ENCODE measurements at regions not wholly inside any gene's neighbourhood (a gene's known extent, or its start where the extent isn't known, plus 50 kb on each side); places are given as distances from the start of the nearest gene placed in this dataset.
A peak's percentile ranks its signal among the peaks of the same experiment; 100 is the strongest.

DNA sequence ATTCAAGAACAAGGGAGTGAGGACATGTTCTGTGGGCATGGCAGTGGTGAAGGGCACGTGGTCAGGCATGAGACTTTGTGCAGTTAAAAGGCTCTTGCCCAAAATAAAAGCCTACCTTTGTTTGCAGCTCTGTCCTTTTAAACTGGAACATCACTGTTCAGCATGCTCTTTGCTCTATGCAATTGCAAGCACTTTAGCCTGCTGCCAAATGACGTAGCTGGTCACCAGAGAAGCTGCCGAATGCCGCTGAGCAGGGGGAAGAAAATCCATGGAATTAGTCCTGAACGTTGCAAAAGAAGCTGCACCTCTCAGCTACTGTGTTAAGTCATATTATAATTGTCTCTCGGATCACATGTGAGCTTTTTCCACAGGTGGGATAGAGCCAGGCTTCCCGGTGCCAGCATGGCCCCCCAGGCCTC, 176.3 kb upstream of the DIO2 start:
- peak; percentile 42 to 53 for DNase-seq
- no peaks in the 10 kb centered on the region for H3K27me3 ChIP-seq

DNA sequence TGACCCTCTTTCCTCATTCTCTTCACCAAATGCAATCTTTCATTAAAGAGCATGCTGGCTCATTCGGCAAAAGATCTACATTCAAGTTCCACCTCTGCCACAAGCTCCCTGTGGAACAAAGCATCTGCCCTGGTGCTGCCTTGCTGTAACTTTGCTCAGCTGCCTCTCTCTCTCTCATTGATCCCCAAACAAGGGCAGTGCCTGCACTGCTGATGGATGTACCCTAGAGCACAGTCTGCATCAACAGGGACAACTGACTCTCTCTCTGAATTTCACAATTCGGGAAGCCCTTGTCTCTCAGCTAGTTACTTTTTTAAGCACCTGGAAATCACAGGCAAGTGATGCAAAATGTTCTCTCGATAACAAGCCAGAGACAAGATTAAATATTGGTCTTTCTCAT, 174.0 kb upstream of the DIO2 start:
- intact Hi-C loops (cut with DNase I; ENCODE audit: low total_unique reads) = no loop called here
- no peaks in the 10 kb centered on the region for H3K9me3 ChIP-seq
- peak; percentile 37 to 60 for ATAC-seq
- peak; percentile 17 to 42 for TF ChIP-seq POLR2A (IDR thresholded peaks at IDR 0.05)
- TF ChIP-seq, protein P1, sequence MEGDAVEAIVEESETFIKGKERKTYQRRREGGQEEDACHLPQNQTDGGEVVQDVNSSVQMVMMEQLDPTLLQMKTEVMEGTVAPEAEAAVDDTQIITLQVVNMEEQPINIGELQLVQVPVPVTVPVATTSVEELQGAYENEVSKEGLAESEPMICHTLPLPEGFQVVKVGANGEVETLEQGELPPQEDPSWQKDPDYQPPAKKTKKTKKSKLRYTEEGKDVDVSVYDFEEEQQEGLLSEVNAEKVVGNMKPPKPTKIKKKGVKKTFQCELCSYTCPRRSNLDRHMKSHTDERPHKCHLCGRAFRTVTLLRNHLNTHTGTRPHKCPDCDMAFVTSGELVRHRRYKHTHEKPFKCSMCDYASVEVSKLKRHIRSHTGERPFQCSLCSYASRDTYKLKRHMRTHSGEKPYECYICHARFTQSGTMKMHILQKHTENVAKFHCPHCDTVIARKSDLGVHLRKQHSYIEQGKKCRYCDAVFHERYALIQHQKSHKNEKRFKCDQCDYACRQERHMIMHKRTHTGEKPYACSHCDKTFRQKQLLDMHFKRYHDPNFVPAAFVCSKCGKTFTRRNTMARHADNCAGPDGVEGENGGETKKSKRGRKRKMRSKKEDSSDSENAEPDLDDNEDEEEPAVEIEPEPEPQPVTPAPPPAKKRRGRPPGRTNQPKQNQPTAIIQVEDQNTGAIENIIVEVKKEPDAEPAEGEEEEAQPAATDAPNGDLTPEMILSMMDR (IDR thresholded peaks at IDR 0.05 in 4 of 5, conservative IDR thresholded peaks at IDR 0.05 in 1 of 5) = no peak
- H3K36me3 ChIP-seq = no peaks in the 10 kb centered on the region
- no peak overlapping the region for H3K4me3 ChIP-seq
- no peaks in the 10 kb centered on the region for H3K27me3 ChIP-seq
- peaks cover 0 to 32% of the 10 kb centered on the region in 2 donors for H3K4me1 ChIP-seq
- in situ Hi-C loops (cut with MboI; ENCODE audit: low sequenced_read_pairs in 4 of 4) = no loop called here
- peak overlapping the region in 3 of 4 donors; percentile 61 to 81 (median 69) for H3K27ac ChIP-seq
- peak; percentile 40 to 55 for DNase-seq

More for the DNA sequence above, 176.3 kb upstream of the DIO2 start:
- H3K4me1 ChIP-seq = peaks cover 0 to 25% of the 10 kb centered on the region in 2 donors
- TF ChIP-seq, protein P1 (IDR thresholded peaks at IDR 0.05 in 4 of 5, conservative IDR thresholded peaks at IDR 0.05 in 1 of 5) = no peak
- no peak for TF ChIP-seq POLR2A (IDR thresholded peaks at IDR 0.05)
- in situ Hi-C loops (cut with MboI; ENCODE audit: low sequenced_read_pairs in 4 of 4) (no loop called here), intact Hi-C loops (cut with DNase I; ENCODE audit: low total_unique reads) (no loop called here)
- H3K9me3 ChIP-seq = no peaks in the 10 kb centered on the region
- no peak overlapping the region for H3K4me3 ChIP-seq
- ATAC-seq = peak; percentile 69 to 72
- H3K36me3 ChIP-seq = no peaks in the 10 kb centered on the region
- H3K27ac ChIP-seq = peak overlapping the region; percentile 40 to 81 (median 65)

DNA sequence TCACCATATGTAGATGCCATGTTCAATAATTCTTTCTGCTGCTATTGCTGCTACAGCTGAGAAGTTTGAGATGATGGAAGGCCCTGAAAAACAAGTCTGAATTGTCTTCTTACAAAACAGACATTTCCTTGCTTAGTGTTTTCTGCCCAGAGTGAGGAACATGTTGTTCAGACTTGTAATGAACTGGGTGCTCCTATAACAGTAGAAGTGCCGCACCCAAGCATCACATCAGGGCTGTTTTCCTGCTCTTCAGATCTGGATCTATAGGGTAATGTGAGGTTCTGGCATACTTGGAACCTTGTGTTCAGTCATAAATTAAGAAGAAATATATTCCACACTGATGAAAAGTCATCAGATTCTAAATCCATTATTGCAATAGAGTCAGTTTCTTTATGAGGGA, 171.9 kb upstream of the DIO2 start:
- H3K36me3 ChIP-seq = no peaks in the 10 kb centered on the region
- no peaks in the 10 kb centered on the region for H3K9me3 ChIP-seq
- no peaks in the 10 kb centered on the region for H3K27me3 ChIP-seq
- peaks cover 0 to 29% of the 10 kb centered on the region in 2 donors for H3K4me1 ChIP-seq
- TF ChIP-seq POLR2A (IDR thresholded peaks at IDR 0.05) = no peak
- TF ChIP-seq, protein P1 (IDR thresholded peaks at IDR 0.05 in 4 of 5, conservative IDR thresholded peaks at IDR 0.05 in 1 of 5) = no peak
- intact Hi-C loops (cut with DNase I; ENCODE audit: low total_unique reads) (no loop called here), in situ Hi-C loops (cut with MboI; ENCODE audit: low sequenced_read_pairs in 4 of 4) (no loop called here)
- H3K27ac ChIP-seq = peak overlapping the region in 3 of 4 donors; percentile 56 to 81 (median 60)
- H3K4me3 ChIP-seq = no peak overlapping the region
- no peak for ATAC-seq
- no peak for DNase-seq

DNA sequence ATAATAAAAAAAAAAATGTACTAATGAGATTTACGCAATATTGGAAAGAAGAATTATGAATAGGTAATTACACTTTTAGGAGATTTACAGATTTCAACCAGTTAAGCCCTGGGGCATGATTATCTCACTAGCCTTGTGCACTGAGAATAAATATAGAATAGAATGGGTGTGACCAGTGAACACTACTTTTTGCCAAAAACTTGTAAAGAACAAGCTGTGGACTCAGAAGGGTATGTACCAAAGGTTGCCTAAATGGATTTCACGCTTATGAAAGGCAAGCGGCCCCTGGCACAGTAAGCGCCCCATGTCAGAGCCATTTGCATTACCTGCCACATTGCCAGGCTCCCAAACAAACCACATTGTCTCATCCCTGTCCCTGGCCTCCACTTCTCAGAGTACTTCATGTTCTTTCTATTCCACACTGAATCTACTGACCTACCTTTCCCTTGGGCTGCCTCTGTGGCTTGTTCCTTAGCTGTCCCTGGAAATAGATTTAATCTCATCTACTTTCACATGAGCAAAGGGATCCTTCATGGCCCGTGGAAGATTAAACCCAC, 170.6 kb upstream of the DIO2 start:
- no peaks in the 10 kb centered on the region for H3K36me3 ChIP-seq
- TF ChIP-seq, protein P1 (IDR thresholded peaks at IDR 0.05 in 4 of 5, conservative IDR thresholded peaks at IDR 0.05 in 1 of 5) = no peak
- TF ChIP-seq POLR2A (IDR thresholded peaks at IDR 0.05) = no peak
- in situ Hi-C loops (cut with MboI; ENCODE audit: low sequenced_read_pairs in 4 of 4) (no loop called here), intact Hi-C loops (cut with DNase I; ENCODE audit: low total_unique reads) (no loop called here)
- ATAC-seq = peak; percentile 79 to 83
- no peak overlapping the region for H3K4me3 ChIP-seq
- no peaks in the 10 kb centered on the region for H3K9me3 ChIP-seq
- H3K27ac ChIP-seq = peak overlapping the region in 3 of 4 donors; percentile 56 to 81 (median 60)
- DNase-seq = peak; percentile 62 to 72
- H3K27me3 ChIP-seq = no peaks in the 10 kb centered on the region
- H3K4me1 ChIP-seq = peaks cover 0 to 20% of the 10 kb centered on the region in 2 donors

DNA sequence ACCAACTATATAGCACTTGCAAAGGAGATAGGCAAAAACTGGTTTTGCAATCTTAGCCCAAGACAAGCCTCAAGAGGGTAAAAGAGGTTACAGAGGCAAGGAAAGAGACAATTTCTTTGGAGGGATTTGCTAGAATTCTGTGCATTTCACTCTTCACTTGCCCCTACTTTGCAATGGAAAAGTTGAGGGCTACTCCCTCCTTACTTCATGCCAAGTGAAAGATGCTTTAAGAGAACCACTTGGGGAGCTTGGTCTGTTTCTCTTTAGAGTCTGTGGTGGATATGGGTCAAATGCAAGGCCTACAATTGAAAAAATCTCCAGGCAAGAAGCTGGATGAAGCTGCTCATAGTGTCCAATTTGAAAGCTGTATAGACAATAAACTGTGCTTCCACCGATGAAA, 167.7 kb upstream of the DIO2 start:
- in situ Hi-C loops (cut with MboI; ENCODE audit: low sequenced_read_pairs in 4 of 4) (no loop called here), intact Hi-C loops (cut with DNase I; ENCODE audit: low total_unique reads) (no loop called here)
- no peak for ATAC-seq
- Histone ChIP-seq H3K9me3 (no peaks in the 10 kb centered on the region), H3K27me3 (no peaks in the 10 kb centered on the region), H3K4me3 (no peak overlapping the region), H3K36me3 (no peaks in the 10 kb centered on the region), H3K27ac (no peak overlapping the region), H3K4me1 (peaks cover 0 to 7% of the 10 kb centered on the region in 2 donors)
- DNase-seq = no peak
- TF ChIP-seq POLR2A (IDR thresholded peaks at IDR 0.05) = no peak
- TF ChIP-seq, protein P1 (IDR thresholded peaks at IDR 0.05 in 4 of 5, conservative IDR thresholded peaks at IDR 0.05 in 1 of 5) = no peak
